GM12891 (cell line): ENCODE measurements at regions not wholly inside any gene's neighbourhood (a gene's known extent, or its start where the extent isn't known, plus 50 kb on each side); places are given as distances from the start of the nearest gene placed in this dataset.
"Not testable (repeated sequence)": the region's sequence is repeated elsewhere in the genome, so short reads cannot be mapped to it uniquely, and the experiment has no call there.

Source experiments
- PAX5 ChIP-seq: IDR thresholded peaks from 2 replicates; pipeline ENCODE4 v1.6.1; 2011; ENCODE audit warnings: low read length, moderate library complexity, mild to moderate bottlenecking; ENCODE audit not compliant: insufficient read depth, severe bottlenecking
- POLR2A ChIP-seq: IDR thresholded peaks from 2 replicates; pipeline ENCODE4 v1.6.1; 2011; ENCODE audit warnings: low read depth, low read length, control low read depth
- POLR2AphosphoS5 ChIP-seq: IDR thresholded peaks from 2 replicates; pipeline ENCODE4 v1.6.1; 2011; ENCODE audit warnings: low read depth, low read length, control low read depth
- SPI1 ChIP-seq: IDR thresholded peaks from 2 replicates; pipeline ENCODE4 v1.6.1; 2011; ENCODE audit warnings: low read depth, low read length, control low read depth
- TAF1 ChIP-seq: IDR thresholded peaks from 2 replicates; pipeline ENCODE4 v1.6.1; 2011; ENCODE audit warnings: low read depth, low read length, control low read depth

DNA sequence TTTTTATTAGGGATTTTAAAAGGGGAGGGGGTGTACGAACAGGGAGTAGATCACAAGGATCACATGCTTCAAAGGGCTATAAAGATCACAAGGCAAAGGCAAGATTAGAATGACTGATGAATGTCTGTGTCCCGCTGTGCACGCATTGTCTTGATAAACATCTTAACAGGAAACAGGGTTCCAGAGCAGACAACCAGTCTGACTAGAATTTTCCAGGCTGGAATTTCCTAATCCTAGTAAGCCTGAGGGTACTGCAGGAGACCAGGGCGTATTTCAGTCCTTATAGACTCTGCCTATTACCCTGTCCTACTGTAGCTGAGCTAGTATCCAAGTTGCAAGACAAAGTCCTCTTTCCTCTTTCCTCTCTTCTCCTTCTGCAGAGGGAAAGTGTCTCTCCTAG lies 179.0 kb upstream of the MAGEB2 start:
- not testable (repeated sequence) for TF ChIP-seq TAF1, POLR2A, POLR2AphosphoS5, PAX5, SPI1
